PFSK-1 (cell line): ENCODE measurements at regions not wholly inside any gene's neighbourhood (a gene's known extent, or its start where the extent isn't known, plus 50 kb on each side); places are given as distances from the start of the nearest gene placed in this dataset.

ENCODE experiments used
- FOXP2 ChIP-seq: optimal IDR thresholded peaks from 2 replicates; pipeline ENCODE3; 2011; ENCODE audit warnings: borderline replicate concordance, control low read depth, inconsistent platforms; ENCODE audit not compliant: insufficient read depth; ENCODE audit errors: extremely low read length, extremely low read depth
- POLR2AphosphoS5 ChIP-seq: IDR thresholded peaks from 2 replicates; pipeline ENCODE4 v1.6.1; 2012; ENCODE audit warnings: low read depth, mild to moderate bottlenecking, control low read depth, low read length, moderate library complexity
- SIN3A ChIP-seq: IDR thresholded peaks from 2 replicates; pipeline ENCODE4 v1.6.1; 2012; ENCODE audit warnings: mild to moderate bottlenecking, low read length, moderate library complexity, borderline replicate concordance; ENCODE audit not compliant: insufficient read depth

GRCh38 chr3:72516361-72516760 is 331.9 kb downstream of the SHQ1 start:
- TF ChIP-seq SIN3A: no peak
- no peak for TF ChIP-seq POLR2AphosphoS5
- no peak for TF ChIP-seq FOXP2
